GM20000 (cell line): ENCODE measurements at regions not wholly inside any gene's neighbourhood (a gene's known extent, or its start where the extent isn't known, plus 50 kb on each side); places are given as distances from the start of the nearest gene placed in this dataset.

Experiments used
- DNase-seq: peaks from one replicate; pipeline ENCODE4 v3.0.0; 2012; ENCODE audit warnings: low spot score
- TF ChIP-seq, protein P1 (sequence below): IDR thresholded peaks from 2 replicates; pipeline ENCODE4 v1.5.1; 2012; ENCODE audit warnings: mild to moderate bottlenecking, control low read depth; ENCODE audit errors: extremely low read depth, missing control alignments

DNA sequence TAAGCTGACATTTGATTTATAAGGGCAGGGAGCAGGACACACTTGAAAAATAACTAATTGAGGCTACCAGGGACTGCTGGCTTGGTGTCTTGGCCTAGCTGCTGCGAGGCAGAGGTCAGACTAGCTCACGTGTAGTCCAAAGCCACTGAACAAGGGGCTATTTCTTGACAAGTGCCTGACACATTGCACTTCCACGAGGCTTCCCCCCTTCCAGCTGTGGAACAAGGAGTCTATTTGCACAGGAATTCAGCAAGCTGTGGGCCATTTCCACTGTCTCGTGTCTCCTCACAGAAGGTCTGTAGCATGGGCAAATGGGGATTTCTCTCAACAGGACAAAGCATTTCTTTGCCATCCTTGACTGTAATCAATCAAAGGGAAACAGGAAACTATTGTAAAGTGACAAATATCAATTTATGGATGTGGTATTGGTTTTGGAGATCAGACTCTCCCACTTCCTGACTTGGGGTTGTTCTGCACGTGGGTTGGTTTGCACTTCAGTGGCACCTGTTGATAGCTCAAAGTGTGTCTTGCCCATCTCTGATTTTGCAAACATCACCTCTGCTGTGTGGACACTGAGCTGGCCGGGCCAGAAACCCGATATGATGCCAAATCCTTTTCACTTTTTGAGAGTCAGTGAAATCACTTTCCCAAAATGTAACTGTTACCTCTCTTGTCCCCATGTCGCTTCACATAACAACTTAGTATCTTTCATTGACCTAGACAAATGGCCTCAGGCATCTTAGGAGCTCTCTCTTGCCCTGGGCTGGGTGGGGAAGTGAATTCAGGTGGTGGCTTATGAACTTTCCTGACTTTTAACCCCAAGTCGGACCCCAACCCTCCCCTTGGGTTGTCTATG lies 107.4 kb upstream of the MAMLD1 start:
- DNase-seq, result no peak
- TF ChIP-seq, protein P1, sequence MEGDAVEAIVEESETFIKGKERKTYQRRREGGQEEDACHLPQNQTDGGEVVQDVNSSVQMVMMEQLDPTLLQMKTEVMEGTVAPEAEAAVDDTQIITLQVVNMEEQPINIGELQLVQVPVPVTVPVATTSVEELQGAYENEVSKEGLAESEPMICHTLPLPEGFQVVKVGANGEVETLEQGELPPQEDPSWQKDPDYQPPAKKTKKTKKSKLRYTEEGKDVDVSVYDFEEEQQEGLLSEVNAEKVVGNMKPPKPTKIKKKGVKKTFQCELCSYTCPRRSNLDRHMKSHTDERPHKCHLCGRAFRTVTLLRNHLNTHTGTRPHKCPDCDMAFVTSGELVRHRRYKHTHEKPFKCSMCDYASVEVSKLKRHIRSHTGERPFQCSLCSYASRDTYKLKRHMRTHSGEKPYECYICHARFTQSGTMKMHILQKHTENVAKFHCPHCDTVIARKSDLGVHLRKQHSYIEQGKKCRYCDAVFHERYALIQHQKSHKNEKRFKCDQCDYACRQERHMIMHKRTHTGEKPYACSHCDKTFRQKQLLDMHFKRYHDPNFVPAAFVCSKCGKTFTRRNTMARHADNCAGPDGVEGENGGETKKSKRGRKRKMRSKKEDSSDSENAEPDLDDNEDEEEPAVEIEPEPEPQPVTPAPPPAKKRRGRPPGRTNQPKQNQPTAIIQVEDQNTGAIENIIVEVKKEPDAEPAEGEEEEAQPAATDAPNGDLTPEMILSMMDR, result no peak

GRCh38 chrX:150256297-150256650 lies 106.8 kb upstream of the MAMLD1 start:
- TF ChIP-seq, protein P1, result no peak
- DNase-seq, result no peak

- TF ChIP-seq, protein P1, result no peak
- DNase-seq, result no peak
These were observed 105.6 kb upstream of the MAMLD1 start for GRCh38 chrX:150257353-150258175.

GRCh38 chrX:150258176-150258425 lies 105.0 kb upstream of the MAMLD1 start:
- TF ChIP-seq, protein P1, result no peak
- DNase-seq, result no peak

GRCh38 chrX:150258463-150259430 lies 104.4 kb upstream of the MAMLD1 start:
- DNase-seq, result no peak
- TF ChIP-seq, protein P1, result no peak

GRCh38 chrX:150262456-150262855 lies 100.7 kb upstream of the MAMLD1 start:
- TF ChIP-seq, protein P1, result no peak
- DNase-seq, result no peak

GRCh38 chrX:150268839-150269355 lies 94.2 kb upstream of the MAMLD1 start:
- TF ChIP-seq, protein P1, result no peak
- no peak for DNase-seq
